ENCODE measurements at regions not wholly inside any gene's neighbourhood (a gene's known extent, or its start where the extent isn't known, plus 50 kb on each side); places are given as distances from the start of the nearest gene placed in this dataset.
"Not testable (repeated sequence)": the region's sequence is repeated elsewhere in the genome, so short reads cannot be mapped to it uniquely, and the experiment has no call there.

GRCh38 chr4:188287169-188287894 lies 148.1 kb downstream of the TRIML1 start:
- DNase-seq = no peak

GRCh38 chr4:188289531-188290125 lies 150.4 kb downstream of the TRIML1 start:
- no peak for DNase-seq

GRCh38 chr4:188295899-188296298 lies 156.7 kb downstream of the TRIML1 start:
- DNase-seq = no peak

GRCh38 chr4:188296331-188296730 lies 157.1 kb downstream of the TRIML1 start:
- no peak for DNase-seq

- DNase-seq = no peak
Observed at GRCh38 chr4:188297873-188298272, 158.6 kb downstream of the TRIML1 start.

- no peak for DNase-seq
Observed at GRCh38 chr4:188299161-188299560, 159.9 kb downstream of the TRIML1 start.

GRCh38 chr4:188300385-188300784 lies 161.1 kb downstream of the TRIML1 start:
- DNase-seq = no peak

GRCh38 chr4:188305690-188306089 lies 166.4 kb downstream of the TRIML1 start:
- DNase-seq = no peak

- DNase-seq = no peak
Observed at GRCh38 chr4:188307591-188307990, 168.3 kb downstream of the TRIML1 start.

GRCh38 chr4:188308142-188308541 lies 168.9 kb downstream of the TRIML1 start:
- no peak for DNase-seq

GRCh38 chr4:188316391-188316790 lies 177.2 kb downstream of the TRIML1 start:
- no peak for DNase-seq

- no peak for DNase-seq
Observed at GRCh38 chr4:188328966-188329365, 189.7 kb downstream of the TRIML1 start.

- no peak for DNase-seq
Observed at GRCh38 chr4:188329521-188329920, 190.3 kb downstream of the TRIML1 start.

- no peak for DNase-seq
Observed at GRCh38 chr4:188332265-188332664, 193.0 kb downstream of the TRIML1 start.

- no peak for DNase-seq
Observed at GRCh38 chr4:188336891-188337290, 197.7 kb downstream of the TRIML1 start.

- DNase-seq = no peak
Observed at GRCh38 chr4:188341428-188341827, 202.2 kb downstream of the TRIML1 start.

GRCh38 chr4:188346171-188346809 lies 207.0 kb downstream of the TRIML1 start:
- DNase-seq = no peak

- DNase-seq = no peak
Observed at GRCh38 chr4:188347339-188347738, 208.1 kb downstream of the TRIML1 start.

- not testable (repeated sequence) for DNase-seq
Observed at GRCh38 chr4:188349569-188349968, 210.3 kb downstream of the TRIML1 start.

- DNase-seq = no peak
Observed at GRCh38 chr4:188363196-188363595, 224.0 kb downstream of the TRIML1 start.

GRCh38 chr4:188370777-188371176 lies 231.5 kb downstream of the TRIML1 start:
- DNase-seq = no peak

- DNase-seq = no peak
Observed at GRCh38 chr4:188372058-188372457, 232.8 kb downstream of the TRIML1 start.

- DNase-seq = no peak
Observed at GRCh38 chr4:188372829-188373228, 233.6 kb downstream of the TRIML1 start.

- no peak for DNase-seq
Observed at GRCh38 chr4:188374871-188375270, 235.6 kb downstream of the TRIML1 start.

Measured in right kidney (tissue), 1 donor.